SK-N-SH (cell line): ENCODE measurements at regions not wholly inside any gene's neighbourhood (a gene's known extent, or its start where the extent isn't known, plus 50 kb on each side); places are given as distances from the start of the nearest gene placed in this dataset.

Source experiments
- CTCF ChIA-PET: fragments of 300-600, 350-600 bp; formaldehyde crosslinking; extraction: SDS; loops from one replicate; lab custom pipeline; 2021; lab: Yijun Ruan, JAX
- POLR2A ChIA-PET: fragments of 350-600 bp; sonication (Branson Sonifier 250); formaldehyde crosslinking; extraction: SDS; loops from one replicate; lab custom pipeline; 2020; ENCODE audit warnings: antibody characterized with exemption, inconsistent platforms; lab: Yijun Ruan, JAX
- DNase-seq: peaks from one replicate; pipeline ENCODE4 v3.0.0; 2012
- H2AFZ ChIP-seq: fragments of 200-600 bp; sonication (generic); 2 replicates; pipeline ENCODE4 v1.8.1; 2016; ENCODE audit warnings: antibody characterized with exemption, mild to moderate bottlenecking, low read depth
- H3F3A ChIP-seq: fragments of 200-600 bp; sonication (generic); replicated peaks from 2 replicates; pipeline ENCODE3; 2016; ENCODE audit warnings: antibody characterized with exemption, mild to moderate bottlenecking; ENCODE audit not compliant: insufficient read depth
- H3K27ac ChIP-seq, 2 experiments: fragments of 200-500 bp in 1 of 2; fragments of 200-600 bp in 1 of 2; sonication (Bioruptor generic) in 1 of 2; sonication (generic), shearing (Covaris generic) in 1 of 2; 2 replicates each; pipeline versions ENCODE4 v1.5.1 to v1.6.1; 2014 to 2016; ENCODE audit warnings: low read depth in 2 of 2, inconsistent platforms in 1 of 2, low read length in 1 of 2, mild to moderate bottlenecking in 1 of 2, mixed read lengths in 1 of 2
- H3K27me3 ChIP-seq: fragments of 200-600 bp; sonication (generic), shearing (Covaris generic); 2 replicates; pipeline ENCODE4 v1.6.1; 2016; ENCODE audit warnings: mixed run types; ENCODE audit not compliant: insufficient read depth
- H3K36me3 ChIP-seq, 2 experiments: fragments of 200-500 bp in 1 of 2; fragments of 200-600 bp in 1 of 2; sonication (Bioruptor generic) in 1 of 2; sonication (generic) in 1 of 2; replicated peaks in 1 of 2; 2 replicates each; pipeline versions ENCODE3 to v1.5.1; 2014 to 2016; ENCODE audit warnings: low read length in 1 of 2, mild to moderate bottlenecking in 1 of 2; ENCODE audit not compliant: insufficient read depth in 2 of 2, control insufficient read depth in 1 of 2
- H3K4me1 ChIP-seq, 2 experiments: fragments of 200-500 bp in 1 of 2; fragments of 200-600 bp in 1 of 2; sonication (Bioruptor generic) in 1 of 2; sonication (generic), shearing (Covaris generic) in 1 of 2; 2 replicates each; pipeline versions ENCODE4 v1.5.1 to v1.6.1; 2014 to 2016; ENCODE audit warnings: low read depth in 1 of 2, low read length in 1 of 2, mixed run types in 1 of 2; ENCODE audit not compliant: insufficient read depth in 2 of 2, control insufficient read depth in 1 of 2
- H3K4me2 ChIP-seq: fragments of 200-600 bp; sonication (generic), shearing (Covaris generic); 2 replicates; pipeline ENCODE4 v1.6.1; 2017; ENCODE audit warnings: mixed run types
- H3K4me3 ChIP-seq, 2 experiments: fragments of 200-500 bp in 1 of 2; fragments of 200-600 bp in 1 of 2; sonication (Bioruptor generic) in 1 of 2; sonication (generic), shearing (Covaris generic) in 1 of 2; 2 replicates each; pipeline versions ENCODE4 v1.5.1 to v1.8.1; 2014 to 2016; ENCODE audit warnings: low read depth in 2 of 2, inconsistent platforms in 1 of 2, low read length in 1 of 2, mild to moderate bottlenecking in 1 of 2, mixed read lengths in 1 of 2, moderate library complexity in 1 of 2
- H3K79me2 ChIP-seq: fragments of 200-600 bp; sonication (generic); 2 replicates; pipeline ENCODE4 v1.8.1; 2017; ENCODE audit warnings: mild to moderate bottlenecking; ENCODE audit not compliant: insufficient read depth
- H3K9ac ChIP-seq: fragments of 200-600 bp; sonication (generic); 2 replicates; pipeline ENCODE4 v1.6.1; 2017; ENCODE audit warnings: mixed run types
- H3K9me2 ChIP-seq: fragments of 200-600 bp; sonication (generic); 2 replicates; pipeline ENCODE4 v1.6.1; 2017; ENCODE audit warnings: mixed run types
- H3K9me3 ChIP-seq: fragments of 200-600 bp; sonication (generic); 2 replicates; pipeline ENCODE4 v1.6.1; 2017; ENCODE audit warnings: mixed run types, mild to moderate bottlenecking, moderate library complexity
- H4K20me1 ChIP-seq: fragments of 200-600 bp; sonication (generic); 2 replicates; pipeline ENCODE4 v1.6.1; 2017; ENCODE audit warnings: mild to moderate bottlenecking, mixed run types; ENCODE audit not compliant: insufficient read depth
- CHD2 ChIP-seq: fragments of 150-350 bp; IDR thresholded peaks from 2 replicates; pipeline ENCODE4 v1.6.1; 2018; ENCODE audit warnings: low read length; ENCODE audit not compliant: partially characterized antibody
- ELF1 ChIP-seq: IDR thresholded peaks from 2 replicates; pipeline ENCODE4 v1.4.0; 2012
- EP300 ChIP-seq, 2 experiments: IDR thresholded peaks; 2 replicates each; pipeline versions ENCODE4 v1.4.0 to v1.6.1; 2012; ENCODE audit warnings: borderline replicate concordance in 1 of 2, low read depth in 1 of 2, low read length in 1 of 2
- FOSL2 ChIP-seq: IDR thresholded peaks from 2 replicates; pipeline ENCODE4 v1.4.0; 2012; ENCODE audit warnings: low read depth, mild to moderate bottlenecking, moderate library complexity, borderline replicate concordance
- FOXM1 ChIP-seq: IDR thresholded peaks from 2 replicates; pipeline ENCODE4 v1.4.0; 2012; ENCODE audit warnings: low read depth, mild to moderate bottlenecking
- GABPA ChIP-seq: IDR thresholded peaks from 2 replicates; pipeline ENCODE4 v1.4.0; 2012; ENCODE audit warnings: low read depth, mild to moderate bottlenecking
- GATA2 ChIP-seq: sonication (generic); formaldehyde crosslinking; IDR thresholded peaks from 2 replicates; pipeline ENCODE4 v1.5.0; 2020; ENCODE audit warnings: mild to moderate bottlenecking, missing genetic modification reagents
- JUND ChIP-seq: IDR thresholded peaks from 2 replicates; pipeline ENCODE4 v1.4.0; 2012
- MAX ChIP-seq: IDR thresholded peaks from 2 replicates; pipeline ENCODE4 v1.4.0; 2012; ENCODE audit warnings: low read depth
- MEF2A ChIP-seq: IDR thresholded peaks from 2 replicates; pipeline ENCODE4 v1.4.0; 2012; ENCODE audit warnings: low read depth, borderline replicate concordance
- NFIC ChIP-seq: IDR thresholded peaks from 2 replicates; pipeline ENCODE4 v1.4.0; 2012; ENCODE audit warnings: borderline replicate concordance
- NRF1 ChIP-seq: IDR thresholded peaks from 2 replicates; pipeline ENCODE4 v1.6.1; 2012; ENCODE audit warnings: low read depth, mild to moderate bottlenecking, low read length
- POLR2AphosphoS5 ChIP-seq: IDR thresholded peaks from 2 replicates; pipeline ENCODE4 v1.6.1; 2012; ENCODE audit warnings: low read depth, low read length
- RAD21 ChIP-seq: IDR thresholded peaks from 2 replicates; pipeline ENCODE4 v1.6.1; 2012; ENCODE audit warnings: mild to moderate bottlenecking, low read length
- REST ChIP-seq: IDR thresholded peaks from 2 replicates; pipeline ENCODE4 v1.6.1; 2012; ENCODE audit warnings: mild to moderate bottlenecking, low read depth, low read length, moderate library complexity
- RXRA ChIP-seq: IDR thresholded peaks from 2 replicates; pipeline ENCODE4 v1.4.0; 2012; ENCODE audit warnings: low read depth, mild to moderate bottlenecking, borderline replicate concordance
- SMC3 ChIP-seq: IDR thresholded peaks from 2 replicates; pipeline ENCODE4 v1.6.1; 2012; ENCODE audit warnings: low read depth, low read length, improper control_type of control experiment
- TCF12 ChIP-seq: IDR thresholded peaks from 2 replicates; pipeline ENCODE4 v1.4.0; 2012
- TEAD4 ChIP-seq: IDR thresholded peaks from 2 replicates; pipeline ENCODE4 v1.4.0; 2012; ENCODE audit warnings: mild to moderate bottlenecking, borderline replicate concordance; ENCODE audit not compliant: insufficient read depth
- USF1 ChIP-seq: IDR thresholded peaks from 2 replicates; pipeline ENCODE4 v1.4.0; 2012; ENCODE audit warnings: low read depth, borderline replicate concordance
- USF2 ChIP-seq: fragments of 150-350 bp; IDR thresholded peaks from 2 replicates; pipeline ENCODE4 v1.6.1; 2017; ENCODE audit warnings: antibody characterized with exemption, low read length, low read depth, borderline replicate concordance
- YY1 ChIP-seq: IDR thresholded peaks from 2 replicates; pipeline ENCODE4 v1.4.0; 2012; ENCODE audit warnings: low read depth, mild to moderate bottlenecking
- WGBS: methylation state at CpG from one replicate; pipeline ENCODE4 v1.1.6; 2017; ENCODE audit warnings: low lambda C conversion rate; 5-methylcytosine and 5-hydroxymethylcytosine counted together

- no peak overlapping the region for H3K9ac ChIP-seq
- H3F3A ChIP-seq, result peaks cover 12% of the 10 kb centered on the region
- H3K27ac ChIP-seq, result no peak overlapping the region
- ChIA-PET CTCF (interaction anchor here (1.4 kb wide), 1 partner anchor 16 kb away, joined by 3 read pairs; no protein-coding TSS in a partner anchor), POLR2A (interaction anchor here (1.0 kb wide), 1 partner anchor 69 kb away, joined by 3 read pairs; no protein-coding TSS in a partner anchor)
- no peak for DNase-seq
- H3K79me2 ChIP-seq, result no peaks in the 10 kb centered on the region
- TF ChIP-seq USF2, result no peak
- TF ChIP-seq JUND, result no peak
- TF ChIP-seq CHD2, result no peak
- TF ChIP-seq USF1, result no peak
- no peak for TF ChIP-seq RXRA
- TF ChIP-seq NFIC, result no peak
- TF ChIP-seq MAX, result no peak
- TF ChIP-seq GABPA, result no peak
- TF ChIP-seq FOXM1, result no peak
- TF ChIP-seq YY1, result no peak
- no peak for TF ChIP-seq SMC3
- WGBS, result 80% methylated on average over 4 of the region's 4 CpGs
- no peaks in the 10 kb centered on the region for H3K9me2 ChIP-seq
- H4K20me1 ChIP-seq, result no peaks in the 10 kb centered on the region
- no peak overlapping the region for H3K4me2 ChIP-seq
- H3K9me3 ChIP-seq, result no peaks in the 10 kb centered on the region
- no peak overlapping the region for H3K4me3 ChIP-seq
- H3K27me3 ChIP-seq, result no peaks in the 10 kb centered on the region
- no peak overlapping the region for H2AFZ ChIP-seq
- no peaks in the 10 kb centered on the region for H3K36me3 ChIP-seq
- H3K4me1 ChIP-seq, result peaks cover under 1% of the 10 kb centered on the region in 2 experiments; a peak in 3 of 4 replicates
Measured at GRCh38 chr15:92813485-92813884, 86.6 kb upstream of the CHD2 start.

GRCh38 chr15:92817339-92817886 is 82.7 kb upstream of the CHD2 start:
- Histone ChIP-seq H3K27ac (no peak overlapping the region), H3K9me2 (no peaks in the 10 kb centered on the region), H3K4me3 (no peak overlapping the region), H4K20me1 (no peaks in the 10 kb centered on the region), H3K36me3 (no peaks in the 10 kb centered on the region), H3K4me2 (no peak overlapping the region), H3K4me1 (peaks cover 17 to 34% of the 10 kb centered on the region in 2 experiments), H3K79me2 (no peaks in the 10 kb centered on the region), H3K9ac (no peak overlapping the region), H3K9me3 (no peaks in the 10 kb centered on the region), H2AFZ (peak overlapping the region; percentile 22; the same call in 1 of the 2 replicates), H3K27me3 (no peaks in the 10 kb centered on the region), H3F3A (peaks cover 15% of the 10 kb centered on the region)
- POLR2A ChIA-PET, result interaction anchor here (0.8 kb wide), 1 partner anchor 67 kb away, joined by 3 read pairs; no protein-coding TSS in a partner anchor
- CTCF ChIA-PET, result interaction anchor here (1.0 kb wide), 1 partner anchor 20 kb away, joined by 3 read pairs; no protein-coding TSS in a partner anchor
- WGBS, result 75% methylated on average over 7 of the region's 7 CpGs
- no peak for DNase-seq
- TF ChIP-seq EP300 (IDR thresholded peaks at IDR 0.05; ENCODE audit: borderline replicate concordance in 1 of 2, low read depth in 1 of 2, low read length in 1 of 2) (no peak), NRF1 (no peak), MEF2A (no peak), YY1 (no peak), GATA2 (CRISPR knock-in tag) (no peak), JUND (no peak), FOSL2 (no peak), USF2 (no peak), ELF1 (no peak), TEAD4 (no peak), RAD21 (no peak), POLR2AphosphoS5 (no peak), REST (no peak), SMC3 (no peak), NFIC (no peak), TCF12 (no peak), FOXM1 (no peak)
